Loucy (cell line): ENCODE measurements at regions not wholly inside any gene's neighbourhood (a gene's known extent, or its start where the extent isn't known, plus 50 kb on each side); places are given as distances from the start of the nearest gene placed in this dataset.

Source experiments
- H2AFZ ChIP-seq: fragments of 200-600 bp; sonication (generic); 2 replicates; pipeline ENCODE4 v1.6.0; 2016; ENCODE audit warnings: antibody characterized with exemption, mild to moderate bottlenecking, low read length, moderate library complexity
- H3F3A ChIP-seq: fragments of 200-600 bp; 2 replicates; pipeline ENCODE4 v1.6.0; 2016; ENCODE audit warnings: antibody characterized with exemption, low read depth, mild to moderate bottlenecking
- H3K27me3 ChIP-seq: fragments of 200-600 bp; sonication (generic); 2 replicates; pipeline ENCODE4 v1.6.1; 2014; ENCODE audit warnings: low read length, mild to moderate bottlenecking; ENCODE audit not compliant: insufficient read depth, poor library complexity, severe bottlenecking
- H3K36me3 ChIP-seq: fragments of 200-600 bp; sonication (generic); 2 replicates; pipeline ENCODE4 v1.6.1; 2016; ENCODE audit warnings: low read length; ENCODE audit not compliant: insufficient read depth
- H3K4me1 ChIP-seq: fragments of 200-600 bp; sonication (generic); 2 replicates; pipeline ENCODE4 v1.5.1; 2014; ENCODE audit warnings: low read length, mild to moderate bottlenecking; ENCODE audit not compliant: insufficient read depth, poor library complexity, severe bottlenecking
- H3K4me2 ChIP-seq: fragments of 200-600 bp; sonication (generic); 2 replicates; pipeline ENCODE4 v1.6.0; 2014; ENCODE audit warnings: antibody characterized with exemption, low read length, low read depth, mild to moderate bottlenecking; ENCODE audit not compliant: poor library complexity, severe bottlenecking
- H3K4me3 ChIP-seq: fragments of 200-600 bp; sonication (generic); 2 replicates; pipeline ENCODE4 v1.5.1; 2014; ENCODE audit warnings: low read length, mild to moderate bottlenecking, mixed read lengths; ENCODE audit not compliant: poor library complexity, severe bottlenecking
- H3K79me2 ChIP-seq: fragments of 200-600 bp; sonication (generic); 2 replicates; pipeline ENCODE4 v1.6.1; 2014; ENCODE audit warnings: low read length; ENCODE audit not compliant: insufficient read depth
- H3K9ac ChIP-seq: fragments of 200-600 bp; sonication (generic); 2 replicates; pipeline ENCODE4 v1.6.0; 2014; ENCODE audit warnings: mild to moderate bottlenecking, low read depth, low read length, moderate library complexity; ENCODE audit not compliant: poor library complexity, severe bottlenecking
- H3K9me2 ChIP-seq: fragments of 200-600 bp; sonication (generic); replicated peaks from 2 replicates; pipeline ENCODE4 v1.6.1; 2016; ENCODE audit warnings: low read depth, low read length, mixed read lengths
- H3K9me3 ChIP-seq: fragments of 200-600 bp; sonication (generic); 2 replicates; pipeline ENCODE4 v1.6.1; 2014; ENCODE audit warnings: mild to moderate bottlenecking, antibody characterized with exemption, low read length, low read depth; ENCODE audit not compliant: insufficient read depth
- H4K20me1 ChIP-seq: fragments of 200-600 bp; sonication (generic); 2 replicates; pipeline ENCODE4 v1.6.0; 2014; ENCODE audit warnings: antibody characterized with exemption, low read length, mild to moderate bottlenecking; ENCODE audit not compliant: insufficient read depth, poor library complexity, severe bottlenecking
- EZH2phosphoT487 ChIP-seq: fragments of 200-600 bp; IDR thresholded peaks from 2 replicates; pipeline ENCODE4 v1.6.1; 2018; ENCODE audit warnings: antibody characterized with exemption, mild to moderate bottlenecking, moderate library complexity, borderline replicate concordance
- TF ChIP-seq, protein P1 (sequence below): fragments of 200-600 bp; sonication (generic); conservative IDR thresholded peaks from 2 replicates; pipeline ENCODE4 v1.5.1; 2014; ENCODE audit warnings: mild to moderate bottlenecking, antibody characterized with exemption, low read length

DNA sequence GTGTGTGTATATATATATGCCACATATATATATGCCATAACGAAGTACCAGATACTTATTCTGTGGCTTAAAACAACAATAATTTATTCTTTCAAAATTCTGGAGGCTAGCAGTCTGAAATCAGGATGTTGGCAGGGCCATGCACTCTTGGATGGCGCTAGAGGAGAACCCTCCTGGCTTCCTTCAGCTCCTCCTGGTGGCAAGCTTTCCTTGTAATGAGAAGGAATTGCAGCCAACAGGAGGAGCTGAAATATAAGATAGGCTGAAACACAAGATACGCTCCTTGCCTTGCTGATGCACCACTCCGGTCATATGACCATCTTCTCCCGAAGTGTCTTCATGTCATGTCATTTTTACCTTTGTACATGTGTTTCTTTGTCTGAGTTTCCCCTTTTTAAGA, 368.1 kb upstream of the CTNND2 start:
- H3K4me3 ChIP-seq: no peak overlapping the region
- no peaks in the 10 kb centered on the region for H3K79me2 ChIP-seq
- no peaks in the 10 kb centered on the region for H3K27me3 ChIP-seq
- H3F3A ChIP-seq: no peaks in the 10 kb centered on the region
- no peaks in the 10 kb centered on the region for H3K9me3 ChIP-seq
- H3K9me2 ChIP-seq: no peaks in the 10 kb centered on the region
- no peak overlapping the region for H3K9ac ChIP-seq
- H3K4me1 ChIP-seq: no peaks in the 10 kb centered on the region
- no peak overlapping the region for H3K4me2 ChIP-seq
- no peaks in the 10 kb centered on the region for H4K20me1 ChIP-seq
- TF ChIP-seq EZH2phosphoT487: no peak
- TF ChIP-seq, protein P1, sequence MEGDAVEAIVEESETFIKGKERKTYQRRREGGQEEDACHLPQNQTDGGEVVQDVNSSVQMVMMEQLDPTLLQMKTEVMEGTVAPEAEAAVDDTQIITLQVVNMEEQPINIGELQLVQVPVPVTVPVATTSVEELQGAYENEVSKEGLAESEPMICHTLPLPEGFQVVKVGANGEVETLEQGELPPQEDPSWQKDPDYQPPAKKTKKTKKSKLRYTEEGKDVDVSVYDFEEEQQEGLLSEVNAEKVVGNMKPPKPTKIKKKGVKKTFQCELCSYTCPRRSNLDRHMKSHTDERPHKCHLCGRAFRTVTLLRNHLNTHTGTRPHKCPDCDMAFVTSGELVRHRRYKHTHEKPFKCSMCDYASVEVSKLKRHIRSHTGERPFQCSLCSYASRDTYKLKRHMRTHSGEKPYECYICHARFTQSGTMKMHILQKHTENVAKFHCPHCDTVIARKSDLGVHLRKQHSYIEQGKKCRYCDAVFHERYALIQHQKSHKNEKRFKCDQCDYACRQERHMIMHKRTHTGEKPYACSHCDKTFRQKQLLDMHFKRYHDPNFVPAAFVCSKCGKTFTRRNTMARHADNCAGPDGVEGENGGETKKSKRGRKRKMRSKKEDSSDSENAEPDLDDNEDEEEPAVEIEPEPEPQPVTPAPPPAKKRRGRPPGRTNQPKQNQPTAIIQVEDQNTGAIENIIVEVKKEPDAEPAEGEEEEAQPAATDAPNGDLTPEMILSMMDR: no peak
- no peak overlapping the region for H2AFZ ChIP-seq
- no peaks in the 10 kb centered on the region for H3K36me3 ChIP-seq

DNA sequence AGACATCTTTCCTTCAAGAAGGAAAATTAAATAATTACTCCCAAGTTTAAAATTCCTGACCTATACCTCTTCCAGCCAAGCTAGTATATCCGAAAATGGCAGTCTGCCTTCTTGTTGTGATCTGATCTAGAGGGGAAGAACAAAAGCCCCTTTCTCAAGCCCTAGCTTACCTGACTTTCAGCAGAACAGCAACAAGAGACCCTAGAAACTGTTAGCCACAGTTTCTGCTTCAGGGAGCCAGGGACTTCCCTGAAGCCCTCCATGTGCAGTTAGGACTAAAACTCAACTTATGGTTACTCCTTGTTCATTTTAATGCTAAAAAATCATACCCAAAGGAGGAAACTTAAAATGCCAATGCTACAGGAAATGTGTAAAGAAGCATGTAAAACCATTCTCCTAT, 366.7 kb upstream of the CTNND2 start:
- TF ChIP-seq, protein P1: no peak
- no peak for TF ChIP-seq EZH2phosphoT487
- H3K4me2 ChIP-seq: no peak overlapping the region
- no peaks in the 10 kb centered on the region for H3K4me1 ChIP-seq
- no peaks in the 10 kb centered on the region; the same call in 1 of the 2 replicates for H3K9me3 ChIP-seq
- no peak overlapping the region for H2AFZ ChIP-seq
- H3K9me2 ChIP-seq: no peaks in the 10 kb centered on the region
- H4K20me1 ChIP-seq: no peaks in the 10 kb centered on the region
- no peaks in the 10 kb centered on the region for H3F3A ChIP-seq
- no peaks in the 10 kb centered on the region for H3K27me3 ChIP-seq
- H3K4me3 ChIP-seq: no peak overlapping the region
- no peak overlapping the region for H3K9ac ChIP-seq
- no peaks in the 10 kb centered on the region for H3K36me3 ChIP-seq
- H3K79me2 ChIP-seq: no peaks in the 10 kb centered on the region

DNA sequence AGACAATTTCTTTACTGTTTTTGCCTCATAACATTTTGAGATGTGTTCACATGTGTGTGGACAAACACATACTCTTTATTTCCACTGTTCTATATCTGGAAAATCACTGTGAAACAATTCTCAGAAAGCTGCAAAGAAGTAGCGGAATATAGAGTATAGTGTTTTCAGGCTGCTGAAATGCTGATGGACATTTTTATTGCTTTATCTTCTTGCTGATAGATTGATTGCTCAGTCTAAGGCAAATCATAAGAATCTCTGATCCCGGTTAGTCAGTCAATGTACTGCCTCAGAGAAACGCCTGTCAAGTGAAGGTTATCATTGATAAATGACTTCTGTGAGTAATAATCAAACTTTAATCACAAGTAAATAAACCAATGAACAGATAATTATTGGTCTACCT, 364.9 kb upstream of the CTNND2 start:
- no peak overlapping the region for H3K9ac ChIP-seq
- no peak overlapping the region for H2AFZ ChIP-seq
- no peaks in the 10 kb centered on the region for H3K36me3 ChIP-seq
- H3K4me2 ChIP-seq: no peak overlapping the region
- no peaks in the 10 kb centered on the region; the same call in 1 of the 2 replicates for H3K9me3 ChIP-seq
- no peaks in the 10 kb centered on the region for H3F3A ChIP-seq
- H3K4me3 ChIP-seq: no peak overlapping the region
- H3K27me3 ChIP-seq: no peaks in the 10 kb centered on the region
- no peaks in the 10 kb centered on the region for H3K4me1 ChIP-seq
- no peaks in the 10 kb centered on the region for H3K9me2 ChIP-seq
- no peaks in the 10 kb centered on the region for H4K20me1 ChIP-seq
- no peaks in the 10 kb centered on the region for H3K79me2 ChIP-seq
- no peak for TF ChIP-seq EZH2phosphoT487
- TF ChIP-seq, protein P1: no peak
